SK-N-MC (cell line): ENCODE measurements at regions not wholly inside any gene's neighbourhood (a gene's known extent, or its start where the extent isn't known, plus 50 kb on each side); places are given as distances from the start of the nearest gene placed in this dataset.

ENCODE experiments used
- EZH2 ChIP-seq: fragments of 200-600 bp; sonication (generic); IDR thresholded peaks from one replicate; pipeline ENCODE4 v1.6.1; 2017; ENCODE audit warnings: antibody characterized with exemption
- FOXP2 ChIP-seq: optimal IDR thresholded peaks from 2 replicates; pipeline ENCODE3; 2011; ENCODE audit warnings: mild to moderate bottlenecking, moderate library complexity; ENCODE audit not compliant: insufficient read depth; ENCODE audit errors: extremely low read length, control extremely low read depth
- POLR2AphosphoS5 ChIP-seq: IDR thresholded peaks from 2 replicates; pipeline ENCODE4 v1.6.1; 2012; ENCODE audit warnings: mild to moderate bottlenecking, low read depth, low read length, borderline replicate concordance

DNA sequence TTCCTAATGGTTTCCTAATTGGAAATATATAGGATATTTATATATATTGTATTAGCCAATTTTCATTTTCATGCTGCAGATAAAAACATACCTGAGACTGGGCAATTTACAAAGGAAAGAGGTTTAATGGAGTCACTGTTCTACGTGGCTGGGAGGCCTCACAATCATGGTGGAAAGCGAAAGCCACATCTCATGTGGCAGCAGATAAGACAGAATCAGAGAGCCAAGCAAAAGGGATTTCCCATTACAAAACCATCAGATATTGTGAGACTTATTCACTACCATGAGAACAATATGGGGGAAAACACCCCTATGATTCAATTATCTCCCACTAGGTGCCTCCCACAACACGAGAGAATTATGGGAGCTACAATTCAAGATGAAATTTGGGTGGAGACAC is 242.5 kb upstream of the NETO1 start:
- TF ChIP-seq POLR2AphosphoS5 = no peak
- no peak for TF ChIP-seq EZH2
- TF ChIP-seq FOXP2 = no peak
